Liver (tissue), 8 donors: ENCODE measurements at regions not wholly inside any gene's neighbourhood (a gene's known extent, or its start where the extent isn't known, plus 50 kb on each side); places are given as distances from the start of the nearest gene placed in this dataset.

Experiments
- DNase-seq: peaks from one replicate; pipeline ENCODE4 v3.0.0-alpha.2; 2017; ENCODE audit warnings: low spot score
- H3K27ac ChIP-seq, 2 donors: one replicate each; pipeline ENCODE4 v1.7.0; 2013; ENCODE audit warnings: inconsistent platforms in 2 of 2, low read length in 2 of 2, control low read depth in 1 of 2, low read depth in 1 of 2, mild to moderate bottlenecking in 1 of 2
- H3K27me3 ChIP-seq, 4 donors: one replicate each; pipeline versions ENCODE4 v1.6.1 to v1.7.0; 2013; ENCODE audit warnings: low read length in 3 of 4, inconsistent platforms in 1 of 4, mild to moderate bottlenecking in 1 of 4, moderate library complexity in 1 of 4; ENCODE audit not compliant: control insufficient read depth in 4 of 4, insufficient read depth in 4 of 4
- H3K36me3 ChIP-seq, 4 donors: one replicate each; pipeline versions ENCODE4 v1.6.1 to v1.7.0; 2013; ENCODE audit warnings: low read length in 3 of 4, mild to moderate bottlenecking in 3 of 4, low read depth in 1 of 4, moderate library complexity in 1 of 4; ENCODE audit not compliant: control insufficient read depth in 4 of 4, insufficient read depth in 3 of 4
- H3K4me1 ChIP-seq, 4 donors: one replicate each; pipeline versions ENCODE4 v1.6.1 to v1.7.0; 2013; ENCODE audit warnings: low read length in 3 of 4, mild to moderate bottlenecking in 3 of 4, moderate library complexity in 1 of 4; ENCODE audit not compliant: control insufficient read depth in 4 of 4, insufficient read depth in 4 of 4
- H3K4me3 ChIP-seq, 3 donors: one replicate each; pipeline versions ENCODE4 v1.6.1 to v1.7.0; 2013; ENCODE audit warnings: low read length in 3 of 3, control low read depth in 1 of 3, low read depth in 1 of 3, mild to moderate bottlenecking in 1 of 3
- H3K9ac ChIP-seq, 2 donors: one replicate each; pipeline ENCODE4 v1.7.0; 2013; ENCODE audit warnings: low read length in 2 of 2, mild to moderate bottlenecking in 2 of 2, moderate library complexity in 2 of 2, control low read depth in 1 of 2, low read depth in 1 of 2
- H3K9me3 ChIP-seq, 4 donors: one replicate each; pipeline versions ENCODE4 v1.6.1 to v1.7.0; 2013; ENCODE audit warnings: low read length in 3 of 4; ENCODE audit not compliant: control insufficient read depth in 4 of 4
- EGR1 ChIP-seq, 2 donors: IDR thresholded peaks; 2 replicates each; pipeline ENCODE4 v1.6.1; 2016 to 2018; ENCODE audit warnings: antibody characterized with exemption in 2 of 2, low read depth in 2 of 2
- FOXA1 ChIP-seq: IDR thresholded peaks from 2 replicates; pipeline ENCODE4 v1.6.1; 2016; ENCODE audit warnings: antibody characterized with exemption
- FOXA2 ChIP-seq: IDR thresholded peaks from 2 replicates; pipeline ENCODE4 v1.6.1; 2016; ENCODE audit warnings: antibody characterized with exemption
- HNF4A ChIP-seq, 2 donors: conservative IDR thresholded peaks; 2 replicates each; pipeline ENCODE4 v1.6.1; 2016; ENCODE audit warnings: antibody characterized with exemption in 2 of 2, mild to moderate bottlenecking in 2 of 2
- HNF4G ChIP-seq: IDR thresholded peaks from 2 replicates; pipeline ENCODE4 v1.6.1; 2016; ENCODE audit warnings: antibody characterized with exemption
- JUND ChIP-seq, 2 donors: IDR thresholded peaks; 2 replicates each; pipeline ENCODE4 v1.6.1; 2016; ENCODE audit warnings: antibody characterized with exemption in 2 of 2
- NR2F2 ChIP-seq: IDR thresholded peaks from 2 replicates; pipeline ENCODE4 v1.6.1; 2016; ENCODE audit warnings: antibody characterized with exemption
- RAD21 ChIP-seq, 2 donors: IDR thresholded peaks; 2 replicates each; pipeline ENCODE4 v1.6.1; 2016; ENCODE audit warnings: antibody characterized with exemption in 2 of 2, mild to moderate bottlenecking in 2 of 2
- RXRA ChIP-seq, 2 donors: IDR thresholded peaks; 2 replicates each; pipeline ENCODE4 v1.6.1; 2017 to 2018; ENCODE audit warnings: antibody characterized with exemption in 2 of 2, mild to moderate bottlenecking in 1 of 2
- SP1 ChIP-seq: IDR thresholded peaks from 2 replicates; pipeline ENCODE4 v1.6.1; 2018; ENCODE audit warnings: antibody characterized with exemption, mild to moderate bottlenecking
- TAF1 ChIP-seq: conservative IDR thresholded peaks from 2 replicates; pipeline ENCODE4 v1.6.1; 2016; ENCODE audit warnings: antibody characterized with exemption, mild to moderate bottlenecking
- YY1 ChIP-seq: IDR thresholded peaks from 2 replicates; pipeline ENCODE4 v1.6.1; 2016; ENCODE audit warnings: antibody characterized with exemption, mild to moderate bottlenecking
- WGBS: extraction: QIAGEN DNeasy Blood & Tissue Kit; methylation state at CpG from one replicate; pipeline ENCODE4 v1.1.7; 2013; 5-methylcytosine and 5-hydroxymethylcytosine counted together
- TF ChIP-seq, protein P1 (sequence below): IDR thresholded peaks from 2 replicates; pipeline ENCODE4 v1.6.1; 2016; ENCODE audit warnings: antibody characterized with exemption
- TF ChIP-seq, protein P2 (sequence below): IDR thresholded peaks from 2 replicates; pipeline ENCODE4 v1.6.1; 2016; ENCODE audit warnings: antibody characterized with exemption
- TF ChIP-seq, protein P3 (sequence below): IDR thresholded peaks from 2 replicates; pipeline ENCODE4 v1.6.1; 2016; ENCODE audit warnings: antibody characterized with exemption
- TF ChIP-seq, protein P4 (sequence below): fragments of 150-350 bp; IDR thresholded peaks from 2 replicates; pipeline ENCODE4 v1.5.1; 2017; ENCODE audit warnings: improper control_type of control experiment, low read depth, low read length; ENCODE audit not compliant: missing input control
- TF ChIP-seq, protein P5 (sequence below): IDR thresholded peaks from 2 replicates; pipeline ENCODE4 v1.6.1; 2016; ENCODE audit warnings: antibody characterized with exemption, mild to moderate bottlenecking
- donor health status: healthy.
- donor health status: healthy.
- donor health status: healthy.
- donor health status: healthy.
- donor health status: healthy.

DNA sequence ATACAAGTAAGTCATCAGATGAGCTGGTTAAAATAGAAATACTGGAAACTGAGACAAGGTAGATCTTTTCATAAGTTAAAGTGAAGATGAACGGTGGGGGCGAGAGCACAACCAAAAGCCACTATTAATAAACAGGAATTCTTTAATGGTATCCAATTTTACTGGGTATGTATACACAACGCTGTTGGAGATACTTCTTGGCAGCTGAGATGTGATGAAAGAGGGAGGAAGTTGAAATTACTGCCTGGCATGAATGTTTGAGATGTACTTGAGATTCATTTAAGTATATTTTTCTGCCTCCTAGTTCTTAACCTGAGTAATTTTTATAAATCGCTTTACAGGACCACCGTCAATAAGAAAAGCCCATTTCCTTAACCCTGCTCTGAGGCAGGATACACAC, 110.0 kb upstream of the ZRANB2 start:
- no peaks in the 10 kb centered on the region for H3K27me3 ChIP-seq
- no peaks in the 10 kb centered on the region for H3K9me3 ChIP-seq
- 85% methylated on average over 5 of the region's 5 CpGs for WGBS
- H3K4me1 ChIP-seq = no peaks in the 10 kb centered on the region
- TF ChIP-seq YY1 = no peak
- TF ChIP-seq, protein P1, sequence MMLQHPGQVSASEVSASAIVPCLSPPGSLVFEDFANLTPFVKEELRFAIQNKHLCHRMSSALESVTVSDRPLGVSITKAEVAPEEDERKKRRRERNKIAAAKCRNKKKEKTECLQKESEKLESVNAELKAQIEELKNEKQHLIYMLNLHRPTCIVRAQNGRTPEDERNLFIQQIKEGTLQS = no peak
- no peak for TF ChIP-seq EGR1 (IDR thresholded peaks at IDR 0.05; ENCODE audit: low read depth in 2 of 2)
- no peak overlapping the region for H3K27ac ChIP-seq
- DNase-seq = no peak
- H3K4me3 ChIP-seq = no peak overlapping the region
- H3K9ac ChIP-seq = no peak overlapping the region
- no peaks in the 10 kb centered on the region for H3K36me3 ChIP-seq

DNA sequence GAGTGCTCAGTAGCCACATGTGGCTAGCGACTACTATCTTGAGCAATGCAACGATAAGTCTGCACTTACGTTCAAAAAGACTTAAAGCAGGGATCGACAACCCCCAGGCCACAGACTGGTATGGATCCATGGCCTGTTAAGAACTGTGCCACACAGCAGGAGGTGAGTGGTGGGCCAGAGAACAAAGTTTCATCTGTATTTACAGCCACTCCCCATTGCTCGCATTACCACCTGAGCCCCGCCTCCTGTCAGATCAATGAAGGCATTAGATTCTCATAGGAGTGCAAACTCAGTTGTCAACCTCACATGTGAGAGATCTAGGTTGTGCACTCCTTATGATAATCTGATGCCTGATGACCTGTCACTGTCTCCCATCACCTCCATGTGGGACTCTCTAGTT, 103.6 kb upstream of the ZRANB2 start:
- no peak overlapping the region for H3K27ac ChIP-seq
- DNase-seq = no peak
- no peak overlapping the region for H3K9ac ChIP-seq
- H3K27me3 ChIP-seq = no peaks in the 10 kb centered on the region
- WGBS = 96% methylated on average over 6 of the region's 6 CpGs
- H3K36me3 ChIP-seq = no peaks in the 10 kb centered on the region
- H3K9me3 ChIP-seq = no peaks in the 10 kb centered on the region
- TF ChIP-seq HNF4G (no peak), EGR1 (IDR thresholded peaks at IDR 0.05; ENCODE audit: low read depth in 2 of 2) (no peak), HNF4A (conservative IDR thresholded peaks at IDR 0.05) (no peak), TAF1 (no peak), SP1 (no peak), NR2F2 (no peak), FOXA2 (no peak), FOXA1 (no peak), RXRA (IDR thresholded peaks at IDR 0.05) (no peak), JUND (IDR thresholded peaks at IDR 0.05) (no peak), RAD21 (IDR thresholded peaks at IDR 0.05) (no peak)
- TF ChIP-seq, protein P2, sequence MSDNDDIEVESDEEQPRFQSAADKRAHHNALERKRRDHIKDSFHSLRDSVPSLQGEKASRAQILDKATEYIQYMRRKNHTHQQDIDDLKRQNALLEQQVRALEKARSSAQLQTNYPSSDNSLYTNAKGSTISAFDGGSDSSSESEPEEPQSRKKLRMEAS = no peak
- TF ChIP-seq, protein P3, sequence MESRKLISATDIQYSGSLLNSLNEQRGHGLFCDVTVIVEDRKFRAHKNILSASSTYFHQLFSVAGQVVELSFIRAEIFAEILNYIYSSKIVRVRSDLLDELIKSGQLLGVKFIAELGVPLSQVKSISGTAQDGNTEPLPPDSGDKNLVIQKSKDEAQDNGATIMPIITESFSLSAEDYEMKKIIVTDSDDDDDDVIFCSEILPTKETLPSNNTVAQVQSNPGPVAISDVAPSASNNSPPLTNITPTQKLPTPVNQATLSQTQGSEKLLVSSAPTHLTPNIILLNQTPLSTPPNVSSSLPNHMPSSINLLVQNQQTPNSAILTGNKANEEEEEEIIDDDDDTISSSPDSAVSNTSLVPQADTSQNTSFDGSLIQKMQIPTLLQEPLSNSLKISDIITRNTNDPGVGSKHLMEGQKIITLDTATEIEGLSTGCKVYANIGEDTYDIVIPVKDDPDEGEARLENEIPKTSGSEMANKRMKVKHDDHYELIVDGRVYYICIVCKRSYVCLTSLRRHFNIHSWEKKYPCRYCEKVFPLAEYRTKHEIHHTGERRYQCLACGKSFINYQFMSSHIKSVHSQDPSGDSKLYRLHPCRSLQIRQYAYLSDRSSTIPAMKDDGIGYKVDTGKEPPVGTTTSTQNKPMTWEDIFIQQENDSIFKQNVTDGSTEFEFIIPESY = no peak
- TF ChIP-seq, protein P4, sequence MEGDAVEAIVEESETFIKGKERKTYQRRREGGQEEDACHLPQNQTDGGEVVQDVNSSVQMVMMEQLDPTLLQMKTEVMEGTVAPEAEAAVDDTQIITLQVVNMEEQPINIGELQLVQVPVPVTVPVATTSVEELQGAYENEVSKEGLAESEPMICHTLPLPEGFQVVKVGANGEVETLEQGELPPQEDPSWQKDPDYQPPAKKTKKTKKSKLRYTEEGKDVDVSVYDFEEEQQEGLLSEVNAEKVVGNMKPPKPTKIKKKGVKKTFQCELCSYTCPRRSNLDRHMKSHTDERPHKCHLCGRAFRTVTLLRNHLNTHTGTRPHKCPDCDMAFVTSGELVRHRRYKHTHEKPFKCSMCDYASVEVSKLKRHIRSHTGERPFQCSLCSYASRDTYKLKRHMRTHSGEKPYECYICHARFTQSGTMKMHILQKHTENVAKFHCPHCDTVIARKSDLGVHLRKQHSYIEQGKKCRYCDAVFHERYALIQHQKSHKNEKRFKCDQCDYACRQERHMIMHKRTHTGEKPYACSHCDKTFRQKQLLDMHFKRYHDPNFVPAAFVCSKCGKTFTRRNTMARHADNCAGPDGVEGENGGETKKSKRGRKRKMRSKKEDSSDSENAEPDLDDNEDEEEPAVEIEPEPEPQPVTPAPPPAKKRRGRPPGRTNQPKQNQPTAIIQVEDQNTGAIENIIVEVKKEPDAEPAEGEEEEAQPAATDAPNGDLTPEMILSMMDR = no peak
- TF ChIP-seq, protein P5, sequence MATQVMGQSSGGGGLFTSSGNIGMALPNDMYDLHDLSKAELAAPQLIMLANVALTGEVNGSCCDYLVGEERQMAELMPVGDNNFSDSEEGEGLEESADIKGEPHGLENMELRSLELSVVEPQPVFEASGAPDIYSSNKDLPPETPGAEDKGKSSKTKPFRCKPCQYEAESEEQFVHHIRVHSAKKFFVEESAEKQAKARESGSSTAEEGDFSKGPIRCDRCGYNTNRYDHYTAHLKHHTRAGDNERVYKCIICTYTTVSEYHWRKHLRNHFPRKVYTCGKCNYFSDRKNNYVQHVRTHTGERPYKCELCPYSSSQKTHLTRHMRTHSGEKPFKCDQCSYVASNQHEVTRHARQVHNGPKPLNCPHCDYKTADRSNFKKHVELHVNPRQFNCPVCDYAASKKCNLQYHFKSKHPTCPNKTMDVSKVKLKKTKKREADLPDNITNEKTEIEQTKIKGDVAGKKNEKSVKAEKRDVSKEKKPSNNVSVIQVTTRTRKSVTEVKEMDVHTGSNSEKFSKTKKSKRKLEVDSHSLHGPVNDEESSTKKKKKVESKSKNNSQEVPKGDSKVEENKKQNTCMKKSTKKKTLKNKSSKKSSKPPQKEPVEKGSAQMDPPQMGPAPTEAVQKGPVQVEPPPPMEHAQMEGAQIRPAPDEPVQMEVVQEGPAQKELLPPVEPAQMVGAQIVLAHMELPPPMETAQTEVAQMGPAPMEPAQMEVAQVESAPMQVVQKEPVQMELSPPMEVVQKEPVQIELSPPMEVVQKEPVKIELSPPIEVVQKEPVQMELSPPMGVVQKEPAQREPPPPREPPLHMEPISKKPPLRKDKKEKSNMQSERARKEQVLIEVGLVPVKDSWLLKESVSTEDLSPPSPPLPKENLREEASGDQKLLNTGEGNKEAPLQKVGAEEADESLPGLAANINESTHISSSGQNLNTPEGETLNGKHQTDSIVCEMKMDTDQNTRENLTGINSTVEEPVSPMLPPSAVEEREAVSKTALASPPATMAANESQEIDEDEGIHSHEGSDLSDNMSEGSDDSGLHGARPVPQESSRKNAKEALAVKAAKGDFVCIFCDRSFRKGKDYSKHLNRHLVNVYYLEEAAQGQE = no peak
- TF ChIP-seq, protein P1 = no peak
- H3K4me1 ChIP-seq = no peaks in the 10 kb centered on the region
- H3K4me3 ChIP-seq = no peak overlapping the region
